ENCODE measurements at regions not wholly inside any gene's neighbourhood (a gene's known extent, or its start where the extent isn't known, plus 50 kb on each side); places are given as distances from the start of the nearest gene placed in this dataset.
"Not testable (repeated sequence)": the region's sequence is repeated elsewhere in the genome, so short reads cannot be mapped to it uniquely, and the experiment has no call there.

DNA sequence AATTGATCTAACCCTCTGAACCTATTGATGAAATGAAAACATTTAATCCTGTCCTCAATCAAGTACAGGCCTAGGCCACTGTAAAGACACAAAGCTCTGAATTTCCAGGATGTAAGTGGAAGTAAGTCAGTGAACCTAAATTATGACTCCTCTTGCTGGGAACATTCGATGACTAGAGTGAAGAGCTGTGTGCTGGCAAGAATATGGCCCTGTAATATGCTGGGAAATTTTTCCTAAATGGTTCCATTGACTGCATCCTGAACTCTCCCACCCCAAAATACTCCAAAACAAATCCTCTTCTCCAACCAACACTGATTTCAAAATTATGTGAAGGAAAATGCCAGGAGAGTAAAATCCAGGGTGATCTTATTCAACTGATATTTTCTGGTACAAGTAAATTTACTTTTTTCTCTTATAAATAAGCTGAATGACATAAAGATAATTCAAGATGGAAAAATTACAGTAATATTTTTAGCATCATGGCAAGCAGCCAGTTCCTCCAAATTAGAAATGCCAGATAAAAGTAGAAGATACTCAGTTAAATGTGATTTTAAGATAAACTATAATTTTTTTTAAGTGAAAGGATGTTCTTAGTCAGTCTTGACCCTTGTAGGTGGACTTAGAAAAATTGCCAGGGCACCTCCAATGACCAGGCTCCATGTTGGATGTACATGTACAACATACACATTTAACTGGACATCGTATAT, 269.4 kb downstream of the PTGER3 start:
- 82 to 84% methylated on average over 2 of the region's 2 CpGs for WGBS, 2 donors
- no peaks in the 10 kb centered on the region for H3K9me3 ChIP-seq
- no peaks in the 10 kb centered on the region for H3K36me3 ChIP-seq
- TF ChIP-seq POLR2AphosphoS5 (IDR thresholded peaks at IDR 0.05) (no peak), POLR2A (IDR thresholded peaks at IDR 0.05) (no peak)
- TF ChIP-seq, protein P1, sequence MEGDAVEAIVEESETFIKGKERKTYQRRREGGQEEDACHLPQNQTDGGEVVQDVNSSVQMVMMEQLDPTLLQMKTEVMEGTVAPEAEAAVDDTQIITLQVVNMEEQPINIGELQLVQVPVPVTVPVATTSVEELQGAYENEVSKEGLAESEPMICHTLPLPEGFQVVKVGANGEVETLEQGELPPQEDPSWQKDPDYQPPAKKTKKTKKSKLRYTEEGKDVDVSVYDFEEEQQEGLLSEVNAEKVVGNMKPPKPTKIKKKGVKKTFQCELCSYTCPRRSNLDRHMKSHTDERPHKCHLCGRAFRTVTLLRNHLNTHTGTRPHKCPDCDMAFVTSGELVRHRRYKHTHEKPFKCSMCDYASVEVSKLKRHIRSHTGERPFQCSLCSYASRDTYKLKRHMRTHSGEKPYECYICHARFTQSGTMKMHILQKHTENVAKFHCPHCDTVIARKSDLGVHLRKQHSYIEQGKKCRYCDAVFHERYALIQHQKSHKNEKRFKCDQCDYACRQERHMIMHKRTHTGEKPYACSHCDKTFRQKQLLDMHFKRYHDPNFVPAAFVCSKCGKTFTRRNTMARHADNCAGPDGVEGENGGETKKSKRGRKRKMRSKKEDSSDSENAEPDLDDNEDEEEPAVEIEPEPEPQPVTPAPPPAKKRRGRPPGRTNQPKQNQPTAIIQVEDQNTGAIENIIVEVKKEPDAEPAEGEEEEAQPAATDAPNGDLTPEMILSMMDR (IDR thresholded peaks at IDR 0.05): no peak
- H3K4me3 ChIP-seq: no peak overlapping the region
- intact Hi-C loops (cut with DNase I): no loop called here
- no peak overlapping the region for H3K27ac ChIP-seq
- no peaks in the 10 kb centered on the region for H3K4me1 ChIP-seq
- DNase-seq: no peak
- H3K27me3 ChIP-seq: no peaks in the 10 kb centered on the region

DNA sequence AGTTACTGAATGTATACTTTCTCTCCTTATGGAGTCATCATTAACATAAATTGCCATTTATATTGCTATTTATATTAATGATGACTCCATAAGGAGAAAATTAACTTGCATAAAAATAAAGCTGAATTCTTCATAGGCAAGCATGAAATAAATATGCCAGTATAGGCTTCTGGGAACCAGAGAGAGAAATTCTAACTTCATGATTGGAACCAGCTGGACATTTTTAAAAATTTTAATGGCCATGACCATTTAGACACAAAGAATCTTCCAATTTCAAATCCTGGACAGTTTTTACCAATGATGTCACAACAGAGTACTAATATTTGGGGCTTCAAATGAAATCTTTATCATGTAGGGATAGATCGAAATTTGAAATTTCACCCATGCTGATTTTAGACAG, 268.7 kb downstream of the PTGER3 start:
- Histone ChIP-seq H3K4me1 (no peaks in the 10 kb centered on the region), H3K36me3 (no peaks in the 10 kb centered on the region), H3K4me3 (no peak overlapping the region), H3K27me3 (no peaks in the 10 kb centered on the region), H3K9me3 (no peaks in the 10 kb centered on the region), H3K27ac (no peak overlapping the region)
- intact Hi-C loops (cut with DNase I): no loop called here
- WGBS, 2 donors: 83 to 85% methylated on average over 1 of the region's 1 CpG
- DNase-seq: no peak
- no peak for TF ChIP-seq EP300 (IDR thresholded peaks at IDR 0.05)
- TF ChIP-seq POLR2AphosphoS5 (IDR thresholded peaks at IDR 0.05): no peak
- TF ChIP-seq, protein P1 (IDR thresholded peaks at IDR 0.05): no peak
- no peak for TF ChIP-seq POLR2A (IDR thresholded peaks at IDR 0.05)

DNA sequence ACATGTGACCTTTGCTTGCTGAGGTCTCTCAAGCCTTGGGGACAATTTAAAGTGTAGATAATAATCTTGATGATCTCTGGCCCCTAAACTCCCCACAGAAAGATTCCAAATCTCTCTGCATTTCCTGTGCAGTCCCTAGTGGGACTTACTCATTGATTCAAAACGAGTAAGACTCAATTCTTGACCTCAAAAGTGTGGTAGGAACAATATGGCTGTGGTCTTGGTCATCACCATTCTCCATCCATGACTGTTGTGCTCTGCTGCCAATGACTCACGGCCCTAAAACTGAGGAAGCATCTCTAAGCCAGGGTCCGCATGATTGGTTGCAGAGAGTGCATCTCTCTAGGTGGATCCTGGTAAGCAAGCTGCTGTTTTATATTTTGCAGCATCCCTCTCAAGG, 268.0 kb downstream of the PTGER3 start:
- Histone ChIP-seq H3K4me3 (no peak overlapping the region), H3K27me3 (no peaks in the 10 kb centered on the region), H3K9me3 (no peaks in the 10 kb centered on the region), H3K36me3 (no peaks in the 10 kb centered on the region), H3K4me1 (no peaks in the 10 kb centered on the region), H3K27ac (no peak overlapping the region)
- 59 to 73% methylated on average over 3 of the region's 3 CpGs for WGBS, 2 donors
- intact Hi-C loops (cut with DNase I): no loop called here
- DNase-seq: no peak
- no peak for TF ChIP-seq POLR2AphosphoS5 (IDR thresholded peaks at IDR 0.05)
- no peak for TF ChIP-seq EP300 (IDR thresholded peaks at IDR 0.05)
- TF ChIP-seq, protein P1 (IDR thresholded peaks at IDR 0.05): no peak
- no peak for TF ChIP-seq POLR2A (IDR thresholded peaks at IDR 0.05)

DNA sequence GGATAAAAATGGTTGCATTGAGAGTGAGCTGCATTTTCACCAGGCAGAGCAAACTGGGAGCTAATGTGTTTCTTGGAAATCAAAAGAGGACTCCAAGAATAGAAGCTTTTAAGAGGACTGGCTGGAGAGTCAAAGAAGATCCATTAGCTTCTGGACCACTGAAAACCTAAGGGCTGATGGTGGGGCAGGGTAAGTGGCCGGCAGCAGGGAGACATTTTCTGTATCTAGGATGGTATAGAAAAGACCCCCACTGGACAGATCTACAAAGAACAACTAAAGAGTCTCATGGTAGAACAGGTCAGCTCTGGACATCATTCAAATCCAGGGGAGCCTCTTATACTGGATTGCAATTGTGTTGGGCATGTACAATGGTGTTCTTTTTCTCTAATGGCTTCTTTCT, 262.3 kb downstream of the PTGER3 start:
- intact Hi-C loops (cut with DNase I): no loop called here
- Histone ChIP-seq H3K4me1 (no peaks in the 10 kb centered on the region), H3K27me3 (no peaks in the 10 kb centered on the region), H3K36me3 (no peaks in the 10 kb centered on the region), H3K9me3 (no peaks in the 10 kb centered on the region), H3K4me3 (no peak overlapping the region), H3K27ac (no peak overlapping the region)
- no peak for DNase-seq
- WGBS, 2 donors: 87 to 95% methylated on average over 1 of the region's 1 CpG
- no peak for TF ChIP-seq POLR2AphosphoS5 (IDR thresholded peaks at IDR 0.05)
- TF ChIP-seq POLR2A (IDR thresholded peaks at IDR 0.05): no peak

DNA sequence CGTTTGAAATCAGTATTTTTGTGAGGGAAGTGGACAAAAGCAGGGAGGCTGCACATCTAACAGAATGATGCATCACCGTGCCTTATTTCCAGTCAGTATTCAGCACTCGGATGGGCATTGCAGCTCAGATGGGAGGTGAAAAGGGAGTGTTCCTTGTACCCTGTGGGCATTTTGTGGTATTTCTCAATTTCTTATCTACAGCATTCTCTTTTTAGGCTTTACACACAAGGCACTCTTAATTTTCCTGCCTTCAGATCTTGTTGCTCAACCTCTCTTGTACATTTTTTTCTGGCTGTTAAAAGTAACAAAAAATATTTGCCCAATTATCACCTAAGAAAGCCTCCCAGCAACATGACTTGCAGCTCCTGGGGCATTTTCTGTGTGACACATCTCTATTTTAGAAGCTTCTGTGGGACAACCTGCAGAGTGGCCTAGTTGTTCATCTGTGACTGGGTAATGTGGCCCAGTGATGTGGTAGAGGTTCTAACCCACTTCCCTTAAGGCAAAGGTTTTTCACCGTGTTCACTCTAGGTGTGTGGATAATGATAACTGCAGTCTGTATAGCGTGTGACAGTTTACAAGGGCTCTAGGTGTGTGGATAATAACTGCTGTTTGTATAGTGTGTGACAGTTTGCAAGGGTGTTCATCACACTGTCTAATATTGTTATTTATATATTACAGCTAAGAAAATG, 257.2 kb downstream of the PTGER3 start:
- Histone ChIP-seq H3K9me3 (no peaks in the 10 kb centered on the region), H3K36me3 (no peaks in the 10 kb centered on the region), H3K4me3 (no peak overlapping the region), H3K27ac (no peak overlapping the region), H3K4me1 (no peaks in the 10 kb centered on the region), H3K27me3 (no peaks in the 10 kb centered on the region)
- intact Hi-C loops (cut with DNase I): no loop called here
- WGBS, 2 donors: 70 to 81% methylated on average over 5 of the region's 5 CpGs
- DNase-seq: no peak
- TF ChIP-seq, protein P1 (IDR thresholded peaks at IDR 0.05): no peak
- TF ChIP-seq POLR2A (IDR thresholded peaks at IDR 0.05): no peak
- no peak for TF ChIP-seq EP300 (IDR thresholded peaks at IDR 0.05)
- no peak for TF ChIP-seq POLR2AphosphoS5 (IDR thresholded peaks at IDR 0.05)

DNA sequence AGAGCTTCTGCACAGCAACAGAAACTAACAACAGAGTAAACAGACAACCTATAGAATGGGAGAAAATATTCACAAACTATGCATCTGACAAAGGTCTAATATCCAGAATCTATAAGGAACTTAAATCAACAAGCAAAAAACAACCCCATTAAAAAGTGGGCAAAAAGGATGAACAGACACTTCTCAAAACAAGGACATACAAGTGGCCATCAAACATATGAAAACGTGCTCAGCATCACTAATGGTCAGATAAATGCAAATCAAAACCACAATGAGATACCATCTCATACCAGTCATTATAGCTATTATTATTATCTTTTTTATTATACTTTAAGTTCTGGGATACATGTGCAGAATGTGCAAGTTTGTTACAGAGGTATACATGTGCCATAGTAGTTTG, 252.6 kb downstream of the PTGER3 start:
- 69 to 80% methylated on average over 1 of the region's 1 CpG for WGBS, 2 donors
- H3K9me3 ChIP-seq; H3K4me1 ChIP-seq; H3K4me3 ChIP-seq; H3K36me3 ChIP-seq; DNase-seq; intact Hi-C loops (cut with DNase I); H3K27me3 ChIP-seq; H3K27ac ChIP-seq: not testable (repeated sequence)

DNA sequence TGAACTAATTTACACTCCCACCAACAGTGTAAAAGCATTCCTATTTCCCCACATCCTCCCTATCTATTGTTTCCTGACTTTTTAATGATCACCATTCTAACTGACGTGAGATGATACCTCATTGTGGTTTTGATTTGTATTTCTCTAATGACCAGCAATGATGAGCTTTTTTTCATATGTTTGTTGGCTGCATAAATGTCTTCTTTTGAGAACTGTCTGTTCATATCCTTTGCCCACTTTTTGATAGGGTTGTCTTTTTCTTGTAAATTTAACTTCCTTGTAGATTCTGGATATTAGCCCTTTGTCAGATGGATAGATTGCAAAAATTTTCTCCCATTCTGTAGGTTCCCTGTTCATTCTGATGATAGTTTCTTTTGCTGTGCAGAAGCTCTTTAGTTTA, 251.3 kb downstream of the PTGER3 start:
- H3K27me3 ChIP-seq; H3K4me3 ChIP-seq; H3K9me3 ChIP-seq; intact Hi-C loops (cut with DNase I); H3K4me1 ChIP-seq; DNase-seq; H3K36me3 ChIP-seq; H3K27ac ChIP-seq: not testable (repeated sequence)
- WGBS, 2 donors: 90 to 92% methylated on average over 1 of the region's 1 CpG

DNA sequence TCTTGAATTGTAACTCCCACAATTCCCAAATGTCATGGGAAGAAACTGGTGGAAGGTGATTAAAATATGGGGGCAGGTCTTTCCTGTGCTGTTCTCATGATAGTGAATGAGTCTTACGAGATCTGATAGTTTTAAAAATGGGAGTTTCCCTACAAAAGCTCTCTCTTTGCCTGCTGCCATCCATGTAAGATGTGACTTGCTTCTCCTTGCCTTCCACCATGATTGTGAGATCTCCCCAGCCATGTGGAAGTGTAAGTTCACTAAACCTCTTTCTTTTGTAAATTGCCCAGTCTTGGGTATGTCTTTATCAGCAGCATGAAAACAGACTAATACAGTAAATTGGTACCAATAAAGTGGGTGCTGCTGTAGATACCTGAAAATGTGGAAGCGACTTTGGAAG, 245.0 kb downstream of the PTGER3 start:
- H3K4me3 ChIP-seq; H3K9me3 ChIP-seq; H3K27ac ChIP-seq; intact Hi-C loops (cut with DNase I); H3K27me3 ChIP-seq; DNase-seq; H3K4me1 ChIP-seq; H3K36me3 ChIP-seq: not testable (repeated sequence)
- WGBS, 2 donors: 73 to 85% methylated on average over 2 of the region's 2 CpGs

Data from sigmoid colon (tissue), 6 donors.